Caco-2 (cell line): ENCODE measurements at regions not wholly inside any gene's neighbourhood (a gene's known extent, or its start where the extent isn't known, plus 50 kb on each side); places are given as distances from the start of the nearest gene placed in this dataset. TPM values are rescaled to one million over a fixed set of nuclear protein-coding genes. Genes with fewer than 3 reads are reported as not detected.

Experiments used
- BruUV-seq: library from RNA; stranded (reverse); fragments of 400-500 nt; replicated peaks from 2 replicates; lab custom pipeline; 2021; lab: Mats Ljungman, UMichigan
- CTCF ChIA-PET: fragments of 300-600 bp; sonication (Branson Sonifier 250); formaldehyde crosslinking; loops from one replicate; lab custom pipeline; 2022; ENCODE audit warnings: antibody characterized with exemption; lab: Charles Lee
- POLR2A ChIA-PET: fragments of 300-600 bp; sonication (Branson Sonifier 250); formaldehyde crosslinking; loops from one replicate; lab custom pipeline; 2022; ENCODE audit warnings: antibody characterized with exemption; lab: Charles Lee
- DNase-seq, 2 experiments: peaks; one replicate each; pipeline versions ENCODE4 v3.0.0 to v3.0.0-alpha.2; 2020 to 2022
- H3K27me3 ChIP-seq: replicated peaks from 2 replicates; pipeline ENCODE4 v1.6.0; 2011; ENCODE audit warnings: low read length; ENCODE audit not compliant: control insufficient read depth, insufficient read depth
- H3K36me3 ChIP-seq: 2 replicates; pipeline ENCODE4 v1.5.1; 2011; ENCODE audit warnings: low read length; ENCODE audit not compliant: control insufficient read depth, insufficient read depth
- H3K4me1 ChIP-seq: fragments of 250-450 bp; sonication (Bioruptor Pico); 2 replicates; pipeline ENCODE4 v1.5.1; 2020; ENCODE audit warnings: mild to moderate bottlenecking
- H3K4me3 ChIP-seq: 2 replicates; pipeline ENCODE4 v1.5.1; 2011; ENCODE audit warnings: low read depth, mild to moderate bottlenecking, control low read depth, low read length
- H3K9me3 ChIP-seq: fragments of 250-450 bp; sonication (Bioruptor Pico); 2 replicates; pipeline ENCODE4 v1.5.1; 2020; ENCODE audit warnings: mild to moderate bottlenecking, moderate library complexity
- H3K27ac Mint-ChIP-seq: one replicate; pipeline ENCODE4 v1.8.0; 2022; ENCODE audit warnings: mixed read lengths; ENCODE audit not compliant: unreplicated experiment
- H3K27me3 Mint-ChIP-seq: one replicate; pipeline ENCODE4 v1.8.0; 2022; ENCODE audit warnings: mixed read lengths; ENCODE audit not compliant: insufficient read depth, unreplicated experiment
- H3K36me3 Mint-ChIP-seq: one replicate; pipeline ENCODE4 v1.8.0; 2022; ENCODE audit warnings: mild to moderate bottlenecking, mixed read lengths; ENCODE audit not compliant: insufficient read depth, unreplicated experiment
- H3K4me1 Mint-ChIP-seq: one replicate; pipeline ENCODE4 v1.8.0; 2022; ENCODE audit warnings: low read depth, mixed read lengths; ENCODE audit not compliant: unreplicated experiment
- H3K4me3 Mint-ChIP-seq: one replicate; pipeline ENCODE4 v1.8.0; 2022; ENCODE audit warnings: mild to moderate bottlenecking, moderate library complexity, mixed read lengths; ENCODE audit not compliant: unreplicated experiment
- H3K9me3 Mint-ChIP-seq: one replicate; pipeline ENCODE4 v1.8.0; 2022; ENCODE audit warnings: mixed read lengths; ENCODE audit not compliant: unreplicated experiment
- intact Hi-C: fragments of 100-400 bp; cut with micrococcal nuclease; formaldehyde crosslinking; loops from one replicate; pipeline ENCODE4 v1.10.0; 2022; ENCODE audit not compliant: unreplicated experiment
- microRNA-seq: library from miRNA; unstranded; fragments of <30 nt; microRNA quantifications from one replicate; pipeline ENCODE4 v1.2.0, GENCODE V29; 2022
- TF ChIP-seq, protein P1 (sequence below), 2 experiments: fragments of 200-600 bp in 1 of 2; IDR thresholded peaks; 1 replicate in 1 of 2; 2 replicates in 1 of 2; pipeline versions ENCODE4 v1.5.1 to v1.8.0; 2011 to 2022; ENCODE audit warnings: antibody characterized with exemption in 1 of 2, control low read depth in 1 of 2, inconsistent platforms in 1 of 2, low read depth in 1 of 2, low read length in 1 of 2, mild to moderate bottlenecking in 1 of 2, moderate library complexity in 1 of 2; ENCODE audit not compliant: insufficient read depth in 1 of 2, severe bottlenecking in 1 of 2, unreplicated experiment in 1 of 2

DNA sequence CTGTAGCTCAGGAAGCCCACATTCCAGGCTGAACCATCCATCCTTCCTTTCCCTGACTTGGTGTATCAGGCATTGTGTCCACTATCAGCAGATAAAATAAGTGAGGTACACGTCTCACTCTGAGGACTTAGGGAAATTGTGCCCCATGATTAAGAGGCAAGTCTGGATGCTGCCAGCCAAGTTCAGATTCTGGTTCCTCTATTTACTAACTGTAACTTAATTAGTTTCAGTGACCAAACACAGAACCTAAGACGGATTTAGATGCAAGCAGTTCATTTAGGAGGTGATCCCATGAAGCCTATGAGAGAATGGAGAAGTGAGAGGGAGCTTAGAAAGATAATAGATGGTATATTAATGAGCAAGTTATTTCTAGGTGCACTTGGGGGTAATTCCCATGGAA is 56.6 kb upstream of the PACRGL start:
- no peaks in the 10 kb centered on the region for H3K9me3 Mint-ChIP-seq
- no peaks in the 10 kb centered on the region for H3K36me3 Mint-ChIP-seq
- intact Hi-C loops, result no loop called here
- Histone ChIP-seq H3K9me3 (no peaks in the 10 kb centered on the region; the same call in 1 of the 2 replicates), H3K27me3 (no peaks in the 10 kb centered on the region), H3K4me1 (no peaks in the 10 kb centered on the region), H3K36me3 (no peaks in the 10 kb centered on the region), H3K4me3 (no peak overlapping the region)
- peak overlapping the region; percentile 26 for H3K27ac Mint-ChIP-seq
- no peak overlapping the region for H3K4me3 Mint-ChIP-seq
- BruUV-seq, result no TSS peak
- TF ChIP-seq, protein P1, sequence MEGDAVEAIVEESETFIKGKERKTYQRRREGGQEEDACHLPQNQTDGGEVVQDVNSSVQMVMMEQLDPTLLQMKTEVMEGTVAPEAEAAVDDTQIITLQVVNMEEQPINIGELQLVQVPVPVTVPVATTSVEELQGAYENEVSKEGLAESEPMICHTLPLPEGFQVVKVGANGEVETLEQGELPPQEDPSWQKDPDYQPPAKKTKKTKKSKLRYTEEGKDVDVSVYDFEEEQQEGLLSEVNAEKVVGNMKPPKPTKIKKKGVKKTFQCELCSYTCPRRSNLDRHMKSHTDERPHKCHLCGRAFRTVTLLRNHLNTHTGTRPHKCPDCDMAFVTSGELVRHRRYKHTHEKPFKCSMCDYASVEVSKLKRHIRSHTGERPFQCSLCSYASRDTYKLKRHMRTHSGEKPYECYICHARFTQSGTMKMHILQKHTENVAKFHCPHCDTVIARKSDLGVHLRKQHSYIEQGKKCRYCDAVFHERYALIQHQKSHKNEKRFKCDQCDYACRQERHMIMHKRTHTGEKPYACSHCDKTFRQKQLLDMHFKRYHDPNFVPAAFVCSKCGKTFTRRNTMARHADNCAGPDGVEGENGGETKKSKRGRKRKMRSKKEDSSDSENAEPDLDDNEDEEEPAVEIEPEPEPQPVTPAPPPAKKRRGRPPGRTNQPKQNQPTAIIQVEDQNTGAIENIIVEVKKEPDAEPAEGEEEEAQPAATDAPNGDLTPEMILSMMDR (IDR thresholded peaks at IDR 0.05; ENCODE audit: insufficient read depth in 1 of 2, low read depth in 1 of 2, low read length in 1 of 2, severe bottlenecking in 1 of 2, unreplicated experiment in 1 of 2), result no peak
- ChIA-PET CTCF (no interaction called here), POLR2A (no interaction called here)
- no peaks in the 10 kb centered on the region for H3K27me3 Mint-ChIP-seq
- no peak for DNase-seq
- peaks cover 3% of the 10 kb centered on the region for H3K4me1 Mint-ChIP-seq

DNA sequence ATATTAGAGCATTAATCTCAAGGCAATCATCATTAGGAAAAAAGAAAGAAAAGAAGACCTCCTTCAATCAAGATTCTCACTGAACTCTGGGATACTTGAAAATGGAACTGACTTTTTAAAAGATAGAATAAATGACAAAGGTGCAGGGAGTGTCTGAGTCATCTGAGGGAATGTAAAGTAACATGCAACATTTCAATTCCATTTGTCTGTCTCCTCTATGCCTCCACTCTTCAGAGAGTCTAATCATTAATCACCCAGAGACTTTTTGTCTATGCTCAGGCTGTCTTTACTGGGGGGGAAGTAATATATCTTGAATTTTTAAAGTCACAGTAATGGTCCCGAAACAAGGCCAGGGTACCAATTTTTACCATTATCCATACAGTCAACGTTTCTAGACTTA is 55.0 kb upstream of the PACRGL start:
- H3K9me3 ChIP-seq, result no peaks in the 10 kb centered on the region; the same call in 1 of the 2 replicates
- Mint-ChIP-seq H3K4me1 (peaks cover 6% of the 10 kb centered on the region), H3K27ac (no peak overlapping the region), H3K36me3 (no peaks in the 10 kb centered on the region), H3K4me3 (no peak overlapping the region), H3K27me3 (no peaks in the 10 kb centered on the region), H3K9me3 (no peaks in the 10 kb centered on the region)
- no peak for DNase-seq
- intact Hi-C loops, result no loop called here
- CTCF ChIA-PET, result no interaction called here
- no peaks in the 10 kb centered on the region for H3K27me3 ChIP-seq
- no TSS peak for BruUV-seq
- TF ChIP-seq, protein P1 (IDR thresholded peaks at IDR 0.05; ENCODE audit: insufficient read depth in 1 of 2, low read depth in 1 of 2, low read length in 1 of 2, severe bottlenecking in 1 of 2, unreplicated experiment in 1 of 2), result no peak
- no peaks in the 10 kb centered on the region for H3K36me3 ChIP-seq
- POLR2A ChIA-PET, result no interaction called here
- H3K4me3 ChIP-seq, result no peak overlapping the region
- H3K4me1 ChIP-seq, result no peaks in the 10 kb centered on the region

DNA sequence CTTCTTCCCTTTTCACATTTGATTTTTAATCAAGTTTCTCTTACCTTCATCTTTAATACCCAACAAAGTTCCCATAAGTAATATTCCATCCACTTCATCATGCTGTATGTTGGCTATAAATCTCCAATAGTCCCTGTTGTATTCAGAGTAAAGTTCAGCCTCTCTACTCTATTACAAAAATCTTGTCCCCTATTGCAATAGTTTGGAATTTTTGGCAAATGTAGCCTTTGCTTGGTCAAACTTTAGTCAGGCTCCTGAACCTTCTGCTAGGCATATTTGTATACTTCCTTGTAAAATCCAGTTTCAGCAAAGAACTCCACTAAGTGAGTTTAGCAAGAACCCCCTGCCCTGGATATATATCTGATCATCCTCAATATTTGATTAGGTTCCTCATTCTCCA is 54.0 kb upstream of the PACRGL start:
- CTCF ChIA-PET, result no interaction called here
- Mint-ChIP-seq H3K4me1 (peaks cover 6% of the 10 kb centered on the region), H3K4me3 (no peak overlapping the region), H3K27me3 (no peaks in the 10 kb centered on the region), H3K9me3 (no peaks in the 10 kb centered on the region), H3K36me3 (no peaks in the 10 kb centered on the region), H3K27ac (no peak overlapping the region)
- no peaks in the 10 kb centered on the region for H3K36me3 ChIP-seq
- H3K27me3 ChIP-seq, result no peaks in the 10 kb centered on the region
- DNase-seq, result no peak
- no peaks in the 10 kb centered on the region; the same call in 1 of the 2 replicates for H3K9me3 ChIP-seq
- intact Hi-C loops, result no loop called here
- no TSS peak for BruUV-seq
- POLR2A ChIA-PET, result no interaction called here
- no peak overlapping the region for H3K4me3 ChIP-seq
- TF ChIP-seq, protein P1 (IDR thresholded peaks at IDR 0.05; ENCODE audit: insufficient read depth in 1 of 2, low read depth in 1 of 2, low read length in 1 of 2, severe bottlenecking in 1 of 2, unreplicated experiment in 1 of 2), result no peak
- H3K4me1 ChIP-seq, result no peaks in the 10 kb centered on the region

Small RNAs in the stretch of these regions (microRNA-seq; reads per million reads assigned to microRNA genes)
- gene MIR218-1, result not detected
